ENCODE measurements at regions not wholly inside any gene's neighbourhood (a gene's known extent, or its start where the extent isn't known, plus 50 kb on each side); places are given as distances from the start of the nearest gene placed in this dataset.

- intact Hi-C loops (cut with micrococcal nuclease): no loop called here
- H4K20me1 ChIP-seq (ENCODE audit: insufficient read depth, low read length): no peaks in the 10 kb centered on the region
- in situ Hi-C loops (cut with MboI; ENCODE audit: low sequenced_read_pairs): no loop called here
- no peak overlapping the region for H3K23ac ChIP-seq (ENCODE audit: low read depth, low read length)
- H3K18ac ChIP-seq (ENCODE audit: low read depth, low read length): no peak overlapping the region
- TF ChIP-seq RCOR1 (IDR thresholded peaks at IDR 0.05; ENCODE audit: insufficient replicate concordance, low read length): no peak
- no peak for TF ChIP-seq NFE2L2 (IDR thresholded peaks at IDR 0.05; ENCODE audit: low read depth, low read length)
- TF ChIP-seq MXI1 (IDR thresholded peaks at IDR 0.05; ENCODE audit: borderline replicate concordance, low read depth, low read length): no peak
- TF ChIP-seq BHLHE40 (IDR thresholded peaks at IDR 0.05; ENCODE audit: low read depth, low read length): no peak
- no peak for TF ChIP-seq RFX5 (IDR thresholded peaks at IDR 0.05; ENCODE audit: low read depth, low read length)
- TF ChIP-seq CHD1 (IDR thresholded peaks at IDR 0.05; ENCODE audit: low read depth, low read length): no peak
- no peak for TF ChIP-seq CEBPB (IDR thresholded peaks at IDR 0.05; ENCODE audit: low read depth, low read length)
- no peak for TF ChIP-seq SMC3 (IDR thresholded peaks at IDR 0.05; ENCODE audit: low read depth, low read length)
- no peak for TF ChIP-seq FOS (IDR thresholded peaks at IDR 0.05; ENCODE audit: low read depth, low read length)
- TF ChIP-seq ELK1 (IDR thresholded peaks at IDR 0.05; ENCODE audit: borderline replicate concordance, low read depth, low read length): no peak
- no peak for TF ChIP-seq RAD21 (IDR thresholded peaks at IDR 0.05; ENCODE audit: low read length)
- no peak for TF ChIP-seq MAZ (IDR thresholded peaks at IDR 0.05; ENCODE audit: borderline replicate concordance, low read depth, low read length)
- H3K27me3 ChIP-seq (ENCODE audit: control insufficient read depth, insufficient read depth, low read length): no peaks in the 10 kb centered on the region
- H2AFZ ChIP-seq (replicated peaks; ENCODE audit: low read length, poor library complexity): no peak overlapping the region
- no peak overlapping the region for H4K5ac ChIP-seq (ENCODE audit: low read depth, low read length)
- dilution Hi-C loops (cut with HindIII; ENCODE audit: low sequenced_read_pairs, unreplicated experiment): no loop called here
- H2BK20ac ChIP-seq (ENCODE audit: low read depth, low read length): no peak overlapping the region
- no peak overlapping the region for H4K91ac ChIP-seq (ENCODE audit: insufficient read depth, low read depth, low read length)
- no peak overlapping the region for H2BK5ac ChIP-seq (ENCODE audit: low read depth, low read length, poor library complexity, severe bottlenecking)
- no peak overlapping the region for H3K14ac ChIP-seq (replicated peaks; ENCODE audit: low read depth, low read length)
- no CpG with 5 or more reads among the region's 2 CpGs for WGBS, 2 experiments (ENCODE audit: extremely low coverage in 2 of 2, insufficient read length in 1 of 2)
- H4K8ac ChIP-seq (ENCODE audit: low read depth in 2 of 2, low read length in 2 of 2): no peak overlapping the region
- CTCF ChIA-PET: no interaction called here
- no peaks in the 10 kb centered on the region for H3K9me1 ChIP-seq (ENCODE audit: insufficient read depth, low read length)
- no peak overlapping the region for H3K27ac ChIP-seq (ENCODE audit: insufficient read depth, low read length)
- H3K4me2 ChIP-seq (ENCODE audit: low read depth, low read length): no peak overlapping the region
- no peak overlapping the region for H3K4me3 ChIP-seq (ENCODE audit: insufficient read depth, low read depth, low read length)
- no peaks in the 10 kb centered on the region for H3K4me1 ChIP-seq (ENCODE audit: control insufficient read depth, insufficient read depth, low read length)
- H2AK9ac ChIP-seq (replicated peaks; ENCODE audit: low read depth, low read length, poor library complexity): no peak overlapping the region
- no peak overlapping the region for H2BK120ac ChIP-seq (ENCODE audit: low read depth, low read length)
- BruUV-seq (replicated peaks): no TSS peak
- ATAC-seq (ENCODE audit: low read depth) (no peak), DNase-seq (no peak)
- H3K79me1 ChIP-seq (ENCODE audit: low read depth in 1 of 2, low read length in 2 of 2): no peaks in the 10 kb centered on the region
- H3K56ac ChIP-seq (ENCODE audit: extremely low read depth, insufficient read depth, low read length): no peak overlapping the region
- no peak overlapping the region for H2BK15ac ChIP-seq (ENCODE audit: low read depth, low read length)
- peaks cover 4% of the 10 kb centered on the region; the same call in 1 of the 2 replicates for H3K9me3 ChIP-seq (ENCODE audit: control insufficient read depth, insufficient read depth, low read length)
- H3K36me3 ChIP-seq (ENCODE audit: control insufficient read depth, insufficient read depth, low read length): no peaks in the 10 kb centered on the region
- H3K4ac ChIP-seq (ENCODE audit: low read depth, low read length): no peak overlapping the region
- H2AK5ac ChIP-seq (ENCODE audit: low read depth, low read length): no peak overlapping the region
- no peak overlapping the region for H3K9ac ChIP-seq (ENCODE audit: low read depth, low read length)
- POLR2A ChIA-PET (ENCODE audit: unreplicated experiment): no interaction called here
These were observed 182.2 kb downstream of the ZNF486 start for GRCh38 chr19:20349206-20349605.
